CD4-positive, alpha-beta T cell (primary cell): ENCODE measurements at regions not wholly inside any gene's neighbourhood (a gene's known extent, or its start where the extent isn't known, plus 50 kb on each side); places are given as distances from the start of the nearest gene placed in this dataset.

Experiments used
- ATAC-seq: fragments of 200-7000 bp; cut with Tn5 transposase; one replicate; pipeline ENCODE4 v1.10.0; 2022; ENCODE audit warnings: mild to moderate bottlenecking; ENCODE audit not compliant: poor library complexity
- CTCF ChIA-PET: fragments of 350-600 bp; sonication (Branson Sonifier 250); formaldehyde crosslinking; loops from one replicate; lab custom pipeline; 2021; ENCODE audit warnings: antibody characterized with exemption, inconsistent platforms; lab: Charles Lee
- POLR2A ChIA-PET: fragments of 350-600 bp; sonication (Branson Sonifier 250); formaldehyde crosslinking; loops from one replicate; lab custom pipeline; 2021; ENCODE audit warnings: antibody characterized with exemption, inconsistent platforms; lab: Charles Lee
- DNase-seq, 14 experiments: peaks; one replicate each; pipeline ENCODE4 v3.0.0-alpha.2; 2013 to 2020; ENCODE audit warnings: mixed read lengths in 2 of 14
- H3K27ac ChIP-seq, 2 donors: one replicate each; pipeline versions ENCODE4 v1.5.1 to v1.7.0; 2013; ENCODE audit warnings: low read length in 2 of 2, low read depth in 1 of 2, mild to moderate bottlenecking in 1 of 2
- H3K27me3 ChIP-seq, 2 experiments: 1 replicate in 1 of 2; 2 replicates in 1 of 2; pipeline versions ENCODE4 v1.6.1 to v1.7.0; 2013; ENCODE audit warnings: low read length in 2 of 2, control low read depth in 1 of 2, mild to moderate bottlenecking in 1 of 2, moderate library complexity in 1 of 2; ENCODE audit not compliant: insufficient read depth in 2 of 2, control insufficient read depth in 1 of 2
- H3K36me3 ChIP-seq: one replicate; pipeline ENCODE4 v1.6.1; 2013; ENCODE audit warnings: low read length, control low read depth; ENCODE audit not compliant: insufficient read depth
- H3K4me1 ChIP-seq: one replicate; pipeline ENCODE4 v1.6.1; 2013; ENCODE audit warnings: low read length, control low read depth; ENCODE audit not compliant: insufficient read depth
- H3K4me3 ChIP-seq: one replicate; pipeline ENCODE4 v1.5.1; 2013; ENCODE audit warnings: mild to moderate bottlenecking, low read length, moderate library complexity
- H3K9me3 ChIP-seq, 2 experiments: 1 replicate in 1 of 2; 2 replicates in 1 of 2; pipeline versions ENCODE4 v1.6.1 to v1.7.0; 2013; ENCODE audit warnings: low read length in 2 of 2, mild to moderate bottlenecking in 2 of 2, control low read depth in 1 of 2, moderate library complexity in 1 of 2; ENCODE audit not compliant: control insufficient read depth in 1 of 2, insufficient read depth in 1 of 2
- H3K27ac Mint-ChIP-seq: one replicate; pipeline ENCODE4 v1.8.0; 2020; ENCODE audit warnings: mixed read lengths
- H3K27me3 Mint-ChIP-seq: one replicate; pipeline ENCODE4 v1.8.0; 2021; ENCODE audit warnings: mixed read lengths
- H3K36me3 Mint-ChIP-seq: one replicate; pipeline ENCODE4 v1.8.0; 2021; ENCODE audit warnings: low read depth, mixed read lengths
- H3K4me1 Mint-ChIP-seq: one replicate; pipeline ENCODE4 v1.8.0; 2021; ENCODE audit warnings: low read depth, mixed read lengths
- H3K4me3 Mint-ChIP-seq: one replicate; pipeline ENCODE4 v1.8.0; 2020; ENCODE audit warnings: mild to moderate bottlenecking, mixed read lengths
- H3K9me3 Mint-ChIP-seq: one replicate; pipeline ENCODE4 v1.8.0; 2020; ENCODE audit warnings: mixed read lengths
- intact Hi-C, 2 experiments: fragments of 100-400 bp; cut with DNase I in 1 of 2; cut with micrococcal nuclease in 1 of 2; formaldehyde crosslinking; loops; one replicate each; pipeline versions ENCODE4 v1.15.1 to v1.9.0; 2023 to 2025; cut with DNase I, micrococcal nuclease
- TF ChIP-seq, protein P1 (sequence below): fragments of 200-600 bp; IDR thresholded peaks from one replicate; pipeline ENCODE4 v1.8.0; 2022; ENCODE audit warnings: antibody characterized with exemption, mild to moderate bottlenecking

- Mint-ChIP-seq H3K4me1 (no peaks in the 10 kb centered on the region), H3K27me3 (peaks cover 76% of the 10 kb centered on the region), H3K36me3 (no peaks in the 10 kb centered on the region), H3K27ac (no peak overlapping the region), H3K4me3 (no peak overlapping the region), H3K9me3 (no peaks in the 10 kb centered on the region)
- Histone ChIP-seq H3K9me3 (no peaks in the 10 kb centered on the region), H3K27ac (no peak overlapping the region), H3K4me1 (no peaks in the 10 kb centered on the region), H3K27me3 (peaks cover 14 to 15% of the 10 kb centered on the region in 2 experiments), H3K4me3 (no peak overlapping the region), H3K36me3 (no peaks in the 10 kb centered on the region)
- POLR2A ChIA-PET = no interaction called here
- intact Hi-C loops = no loop called here
- TF ChIP-seq, protein P1, sequence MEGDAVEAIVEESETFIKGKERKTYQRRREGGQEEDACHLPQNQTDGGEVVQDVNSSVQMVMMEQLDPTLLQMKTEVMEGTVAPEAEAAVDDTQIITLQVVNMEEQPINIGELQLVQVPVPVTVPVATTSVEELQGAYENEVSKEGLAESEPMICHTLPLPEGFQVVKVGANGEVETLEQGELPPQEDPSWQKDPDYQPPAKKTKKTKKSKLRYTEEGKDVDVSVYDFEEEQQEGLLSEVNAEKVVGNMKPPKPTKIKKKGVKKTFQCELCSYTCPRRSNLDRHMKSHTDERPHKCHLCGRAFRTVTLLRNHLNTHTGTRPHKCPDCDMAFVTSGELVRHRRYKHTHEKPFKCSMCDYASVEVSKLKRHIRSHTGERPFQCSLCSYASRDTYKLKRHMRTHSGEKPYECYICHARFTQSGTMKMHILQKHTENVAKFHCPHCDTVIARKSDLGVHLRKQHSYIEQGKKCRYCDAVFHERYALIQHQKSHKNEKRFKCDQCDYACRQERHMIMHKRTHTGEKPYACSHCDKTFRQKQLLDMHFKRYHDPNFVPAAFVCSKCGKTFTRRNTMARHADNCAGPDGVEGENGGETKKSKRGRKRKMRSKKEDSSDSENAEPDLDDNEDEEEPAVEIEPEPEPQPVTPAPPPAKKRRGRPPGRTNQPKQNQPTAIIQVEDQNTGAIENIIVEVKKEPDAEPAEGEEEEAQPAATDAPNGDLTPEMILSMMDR = no peak
- ATAC-seq = no peak
- CTCF ChIA-PET = no interaction called here
- DNase-seq = no peak
Observed at GRCh38 chr15:29922191-29922590, 99.9 kb upstream of the TJP1 start.

GRCh38 chr15:29921130-29921601 is 98.9 kb upstream of the TJP1 start:
- intact Hi-C loops = no loop called here
- ATAC-seq (no peak), DNase-seq (no peak)
- no peak overlapping the region for H3K4me3 ChIP-seq
- H3K27ac ChIP-seq = no peak overlapping the region
- CTCF ChIA-PET = no interaction called here
- Mint-ChIP-seq H3K36me3 (no peaks in the 10 kb centered on the region), H3K27ac (no peak overlapping the region), H3K4me1 (no peaks in the 10 kb centered on the region), H3K27me3 (peaks cover 82% of the 10 kb centered on the region), H3K4me3 (no peak overlapping the region), H3K9me3 (no peaks in the 10 kb centered on the region)
- TF ChIP-seq, protein P1 = no peak
- POLR2A ChIA-PET = no interaction called here
- no peaks in the 10 kb centered on the region for H3K4me1 ChIP-seq
- H3K9me3 ChIP-seq = no peaks in the 10 kb centered on the region
- H3K36me3 ChIP-seq = no peaks in the 10 kb centered on the region
- peaks cover 14 to 15% of the 10 kb centered on the region in 2 experiments for H3K27me3 ChIP-seq

GRCh38 chr15:29920515-29920914 is 98.2 kb upstream of the TJP1 start:
- intact Hi-C loops = no loop called here

More at GRCh38 chr15:29920515-29920914, 98.2 kb upstream of the TJP1 start:
- Histone ChIP-seq H3K36me3 (no peaks in the 10 kb centered on the region), H3K27ac (no peak overlapping the region), H3K4me1 (no peaks in the 10 kb centered on the region), H3K9me3 (no peaks in the 10 kb centered on the region), H3K27me3 (peaks cover 9 to 14% of the 10 kb centered on the region in 2 experiments), H3K4me3 (no peak overlapping the region)
- Mint-ChIP-seq H3K27ac (no peak overlapping the region), H3K27me3 (peaks cover 75% of the 10 kb centered on the region), H3K4me1 (no peaks in the 10 kb centered on the region), H3K4me3 (no peak overlapping the region), H3K36me3 (no peaks in the 10 kb centered on the region), H3K9me3 (no peaks in the 10 kb centered on the region)
- DNase-seq = no peak
- CTCF ChIA-PET = no interaction called here
- POLR2A ChIA-PET = no interaction called here
- ATAC-seq = no peak
- TF ChIP-seq, protein P1 = no peak
